ENCODE measurements at regions not wholly inside any gene's neighbourhood (a gene's known extent, or its start where the extent isn't known, plus 50 kb on each side); places are given as distances from the start of the nearest gene placed in this dataset.

DNA sequence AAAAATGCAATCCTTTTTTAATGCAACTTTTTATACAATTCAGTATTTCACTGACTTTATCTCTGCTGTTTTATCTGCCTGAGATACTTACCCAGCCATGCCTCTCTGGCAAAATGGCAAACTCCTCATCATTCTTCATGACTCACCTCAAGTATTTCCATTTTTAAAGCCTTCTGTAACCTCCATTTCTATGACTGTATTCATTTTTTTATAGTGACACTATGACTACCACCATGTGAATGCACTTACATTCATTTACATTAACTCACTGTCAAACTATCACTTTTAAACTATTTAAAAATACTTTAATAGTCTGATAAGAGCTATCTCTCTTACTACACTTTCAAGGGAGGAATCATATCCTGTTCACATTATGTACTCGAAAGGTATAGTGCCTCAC, 99.4 kb upstream of the SCN7A start:
- H3K4me1 ChIP-seq (ENCODE audit: insufficient read depth, insufficient read length) = no peaks in the 10 kb centered on the region
- H3K27me3 ChIP-seq (ENCODE audit: insufficient read depth, insufficient read length) = no peaks in the 10 kb centered on the region
- no peak overlapping the region for H3K9ac ChIP-seq (ENCODE audit: insufficient read length, low read depth)
- H3K9me3 ChIP-seq (ENCODE audit: insufficient read depth, low read length) = peaks cover 25% of the 10 kb centered on the region
- no peak for DNase-seq (ENCODE audit: low read depth, low spot score)
- no peak for TF ChIP-seq ZNF274 (IDR thresholded peaks at IDR 0.05; ENCODE audit: low read depth, low read length)
- no peak for TF ChIP-seq SUZ12 (IDR thresholded peaks at IDR 0.05; ENCODE audit: extremely low read depth, insufficient read depth, insufficient read length)
- TF ChIP-seq YY1 (IDR thresholded peaks at IDR 0.05; ENCODE audit: insufficient read depth, insufficient read length) = no peak
- no peaks in the 10 kb centered on the region for H3K36me3 ChIP-seq (ENCODE audit: insufficient read depth, insufficient read length, low read length)
- no peak overlapping the region for H3K4me3 ChIP-seq (ENCODE audit: insufficient read length, low read depth)

DNA sequence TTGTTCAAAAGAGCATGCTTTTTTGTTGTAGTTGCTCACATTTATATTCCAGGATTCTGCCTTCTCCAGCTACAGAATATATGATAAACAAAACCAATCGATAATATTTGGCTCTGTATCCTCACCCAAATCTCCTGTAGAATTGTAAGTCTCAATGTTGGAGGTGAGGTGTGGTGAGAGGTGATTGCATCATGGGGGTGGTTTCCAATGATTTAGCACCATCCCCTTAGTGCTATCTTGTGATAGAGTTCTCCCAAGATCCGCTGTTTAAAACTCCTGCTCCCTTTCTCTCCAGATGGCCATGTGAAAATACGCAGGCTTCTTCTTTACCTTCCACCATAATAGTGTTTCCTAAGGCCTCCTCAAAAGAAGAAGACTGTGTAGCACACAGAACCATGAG, 98.7 kb upstream of the SCN7A start:
- no peaks in the 10 kb centered on the region for H3K36me3 ChIP-seq (ENCODE audit: insufficient read depth, insufficient read length, low read length)
- H3K9me3 ChIP-seq (ENCODE audit: insufficient read depth, low read length) = peaks cover 18% of the 10 kb centered on the region
- TF ChIP-seq SUZ12 (IDR thresholded peaks at IDR 0.05; ENCODE audit: extremely low read depth, insufficient read depth, insufficient read length) (no peak), ZNF274 (IDR thresholded peaks at IDR 0.05; ENCODE audit: low read depth, low read length) (no peak), YY1 (IDR thresholded peaks at IDR 0.05; ENCODE audit: insufficient read depth, insufficient read length) (no peak)
- no peak overlapping the region for H3K9ac ChIP-seq (ENCODE audit: insufficient read length, low read depth)
- no peak for DNase-seq (ENCODE audit: low read depth, low spot score)
- no peaks in the 10 kb centered on the region for H3K27me3 ChIP-seq (ENCODE audit: insufficient read depth, insufficient read length)
- no peak overlapping the region for H3K4me3 ChIP-seq (ENCODE audit: insufficient read length, low read depth)
- no peaks in the 10 kb centered on the region for H3K4me1 ChIP-seq (ENCODE audit: insufficient read depth, insufficient read length)

DNA sequence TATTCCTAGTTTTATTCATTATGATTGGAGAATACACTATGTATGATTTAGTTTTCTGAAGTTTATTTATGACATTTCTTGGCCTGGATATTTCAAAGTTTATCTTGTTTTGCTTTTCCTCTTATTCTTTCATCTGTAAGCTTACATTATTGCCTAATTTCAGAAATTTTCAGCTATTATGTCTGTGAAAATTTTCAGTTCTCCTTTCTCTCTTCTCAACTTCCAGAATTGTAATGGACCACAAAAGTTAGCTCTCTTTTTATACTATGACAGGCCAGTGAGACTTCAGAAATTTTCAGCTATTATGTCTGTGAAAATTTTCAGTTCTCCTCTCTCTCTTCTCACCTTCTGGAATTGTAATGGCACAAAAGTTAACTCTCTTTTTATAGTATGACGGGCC, 97.2 kb upstream of the SCN7A start:
- Histone ChIP-seq H3K9me3 (ENCODE audit: insufficient read depth, low read length) (0 out of 2 replicates have a peak, but pooled peaks cover 3% of the 10 kb centered on the region), H3K4me1 (ENCODE audit: insufficient read depth, insufficient read length) (no peaks in the 10 kb centered on the region)
- DNase-seq (ENCODE audit: low read depth, low spot score) = no peak

DNA sequence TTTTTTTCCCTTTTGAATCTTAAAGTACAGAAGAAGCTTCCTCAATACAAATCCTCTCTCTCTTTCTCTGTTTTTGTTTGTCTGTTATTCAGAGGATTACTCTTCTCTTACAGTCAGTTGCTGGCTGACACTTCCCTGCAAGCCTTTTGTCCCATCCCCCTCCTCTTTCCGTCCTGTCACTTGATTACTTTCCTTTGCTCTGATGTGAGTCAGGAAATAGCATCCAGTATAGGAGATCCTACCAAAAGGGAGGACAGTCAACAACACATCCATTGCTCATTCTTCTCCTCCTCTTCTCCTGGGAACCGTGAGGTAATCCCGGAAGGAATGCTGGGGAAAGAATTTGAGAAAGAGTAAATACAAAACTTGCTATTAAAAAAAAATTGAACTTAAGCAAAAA, 79.3 kb upstream of the SCN7A start:
- Histone ChIP-seq H3K27me3 (ENCODE audit: insufficient read depth, insufficient read length) (no peaks in the 10 kb centered on the region), H3K9me3 (ENCODE audit: insufficient read depth, low read length) (no peaks in the 10 kb centered on the region), H3K36me3 (ENCODE audit: insufficient read depth, insufficient read length, low read length) (no peaks in the 10 kb centered on the region), H3K4me3 (ENCODE audit: insufficient read length, low read depth) (no peak overlapping the region), H3K9ac (ENCODE audit: insufficient read length, low read depth) (no peak overlapping the region), H3K4me1 (ENCODE audit: insufficient read depth, insufficient read length) (no peaks in the 10 kb centered on the region)
- DNase-seq (ENCODE audit: low read depth, low spot score) = peak; percentile 71
- TF ChIP-seq ZNF274 (IDR thresholded peaks at IDR 0.05; ENCODE audit: low read depth, low read length) = no peak
- TF ChIP-seq SUZ12 (IDR thresholded peaks at IDR 0.05; ENCODE audit: extremely low read depth, insufficient read depth, insufficient read length) = no peak
- TF ChIP-seq YY1 (IDR thresholded peaks at IDR 0.05; ENCODE audit: insufficient read depth, insufficient read length) = no peak

More for the DNA sequence above, 97.2 kb upstream of the SCN7A start:
- Histone ChIP-seq H3K36me3 (ENCODE audit: insufficient read depth, insufficient read length, low read length) (no peaks in the 10 kb centered on the region), H3K9ac (ENCODE audit: insufficient read length, low read depth) (no peak overlapping the region), H3K27me3 (ENCODE audit: insufficient read depth, insufficient read length) (no peaks in the 10 kb centered on the region), H3K4me3 (ENCODE audit: insufficient read length, low read depth) (no peak overlapping the region)
- TF ChIP-seq ZNF274 (IDR thresholded peaks at IDR 0.05; ENCODE audit: low read depth, low read length) = no peak
- TF ChIP-seq YY1 (IDR thresholded peaks at IDR 0.05; ENCODE audit: insufficient read depth, insufficient read length) = no peak
- no peak for TF ChIP-seq SUZ12 (IDR thresholded peaks at IDR 0.05; ENCODE audit: extremely low read depth, insufficient read depth, insufficient read length)

DNA sequence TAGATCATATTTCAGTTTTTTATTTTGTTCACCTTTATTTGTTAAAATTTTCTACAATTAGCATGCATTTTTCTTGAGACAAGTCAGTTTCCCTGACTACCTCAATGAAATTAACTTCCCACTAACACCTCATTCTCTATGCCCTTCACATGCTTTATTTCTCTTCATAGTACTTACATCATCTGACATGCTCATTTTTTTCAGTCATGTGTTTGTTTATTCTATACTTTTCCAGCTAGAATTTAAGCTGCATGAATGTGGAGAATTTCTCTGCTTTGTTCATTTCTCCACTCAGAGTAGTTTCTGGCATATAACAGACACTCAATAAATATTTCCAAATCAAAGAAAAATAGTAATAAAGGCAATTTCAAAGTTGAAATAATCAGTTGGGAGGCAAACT, 78.9 kb upstream of the SCN7A start:
- no peak overlapping the region for H3K4me3 ChIP-seq (ENCODE audit: insufficient read length, low read depth)
- no peaks in the 10 kb centered on the region for H3K36me3 ChIP-seq (ENCODE audit: insufficient read depth, insufficient read length, low read length)
- no peak overlapping the region for H3K9ac ChIP-seq (ENCODE audit: insufficient read length, low read depth)
- TF ChIP-seq SUZ12 (IDR thresholded peaks at IDR 0.05; ENCODE audit: extremely low read depth, insufficient read depth, insufficient read length) (no peak), YY1 (IDR thresholded peaks at IDR 0.05; ENCODE audit: insufficient read depth, insufficient read length) (no peak), ZNF274 (IDR thresholded peaks at IDR 0.05; ENCODE audit: low read depth, low read length) (no peak)
- no peak for DNase-seq (ENCODE audit: low read depth, low spot score)
- H3K4me1 ChIP-seq (ENCODE audit: insufficient read depth, insufficient read length) = no peaks in the 10 kb centered on the region
- H3K9me3 ChIP-seq (ENCODE audit: insufficient read depth, low read length) = no peaks in the 10 kb centered on the region
- H3K27me3 ChIP-seq (ENCODE audit: insufficient read depth, insufficient read length) = no peaks in the 10 kb centered on the region

DNA sequence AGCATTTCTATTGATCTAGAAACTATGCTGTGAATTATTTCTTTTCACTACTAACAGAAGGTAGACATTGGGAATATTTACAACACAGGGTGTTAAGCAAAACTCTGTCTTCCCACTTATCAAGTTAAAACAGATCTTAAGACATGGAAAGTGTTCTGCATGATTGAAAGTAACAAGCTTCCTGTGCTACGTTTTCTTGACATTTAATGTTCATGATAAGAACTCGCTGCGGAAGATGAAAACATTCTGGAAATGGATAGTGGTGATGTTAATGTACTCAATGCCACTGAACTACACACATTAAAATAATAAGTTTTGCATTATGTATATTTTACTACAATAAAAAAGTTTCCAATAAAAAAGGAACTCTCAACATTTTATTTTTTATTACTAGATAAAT, 74.4 kb upstream of the SCN7A start:
- no peaks in the 10 kb centered on the region for H3K36me3 ChIP-seq (ENCODE audit: insufficient read depth, insufficient read length, low read length)
- no peak overlapping the region for H3K9ac ChIP-seq (ENCODE audit: insufficient read length, low read depth)
- DNase-seq (ENCODE audit: low read depth, low spot score) = no peak
- H3K27me3 ChIP-seq (ENCODE audit: insufficient read depth, insufficient read length) = no peaks in the 10 kb centered on the region
- H3K9me3 ChIP-seq (ENCODE audit: insufficient read depth, low read length) = no peaks in the 10 kb centered on the region
- no peak for TF ChIP-seq ZNF274 (IDR thresholded peaks at IDR 0.05; ENCODE audit: low read depth, low read length)
- no peak for TF ChIP-seq YY1 (IDR thresholded peaks at IDR 0.05; ENCODE audit: insufficient read depth, insufficient read length)
- no peak for TF ChIP-seq SUZ12 (IDR thresholded peaks at IDR 0.05; ENCODE audit: extremely low read depth, insufficient read depth, insufficient read length)
- H3K4me3 ChIP-seq (ENCODE audit: insufficient read length, low read depth) = no peak overlapping the region
- no peaks in the 10 kb centered on the region for H3K4me1 ChIP-seq (ENCODE audit: insufficient read depth, insufficient read length)

DNA sequence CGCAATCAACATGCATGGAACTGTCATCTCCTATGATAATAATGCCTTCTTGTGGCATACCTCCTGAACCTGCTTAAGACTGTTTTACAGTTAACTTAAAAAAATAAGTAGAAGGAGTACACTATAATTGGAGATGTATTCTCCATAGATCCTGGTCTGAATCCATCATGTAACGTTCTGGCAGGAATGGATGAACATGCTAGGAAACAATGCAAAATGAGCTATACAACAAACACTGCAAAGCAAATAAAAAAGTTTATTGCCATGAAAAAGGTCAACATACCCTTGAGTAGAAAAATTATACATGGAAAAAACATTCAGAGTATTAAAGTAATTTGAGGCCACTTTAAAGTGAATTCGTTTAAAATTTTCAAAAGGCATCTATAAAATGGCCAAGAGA, 71.5 kb upstream of the SCN7A start:
- Histone ChIP-seq H3K36me3 (ENCODE audit: insufficient read depth, insufficient read length, low read length) (no peaks in the 10 kb centered on the region), H3K9ac (ENCODE audit: insufficient read length, low read depth) (no peak overlapping the region), H3K27me3 (ENCODE audit: insufficient read depth, insufficient read length) (no peaks in the 10 kb centered on the region), H3K4me1 (ENCODE audit: insufficient read depth, insufficient read length) (no peaks in the 10 kb centered on the region), H3K9me3 (ENCODE audit: insufficient read depth, low read length) (no peaks in the 10 kb centered on the region), H3K4me3 (ENCODE audit: insufficient read length, low read depth) (no peak overlapping the region)
- DNase-seq (ENCODE audit: low read depth, low spot score) = no peak
- TF ChIP-seq ZNF274 (IDR thresholded peaks at IDR 0.05; ENCODE audit: low read depth, low read length) (no peak), YY1 (IDR thresholded peaks at IDR 0.05; ENCODE audit: insufficient read depth, insufficient read length) (no peak), SUZ12 (IDR thresholded peaks at IDR 0.05; ENCODE audit: extremely low read depth, insufficient read depth, insufficient read length) (no peak)

DNA sequence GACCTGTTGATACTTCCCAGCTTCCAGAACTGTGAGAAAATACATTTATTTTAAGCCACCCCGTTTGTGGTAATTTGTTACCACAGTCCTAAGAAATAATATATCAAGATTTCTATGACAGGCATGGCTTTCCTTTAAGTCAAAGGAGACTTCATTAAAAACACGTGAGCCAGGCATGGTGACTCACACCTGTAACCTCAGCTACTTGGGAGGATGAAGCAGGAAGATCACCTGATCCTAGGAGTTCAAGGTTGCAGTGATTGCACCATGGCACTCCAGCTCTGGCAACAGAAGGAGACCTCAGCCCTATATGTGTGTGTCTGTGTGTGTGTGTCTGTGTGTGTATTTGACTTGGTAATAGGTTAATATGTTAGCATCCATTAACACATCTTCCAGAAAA, 69.8 kb upstream of the SCN7A start:
- H3K27me3 ChIP-seq (ENCODE audit: insufficient read depth, insufficient read length) = no peaks in the 10 kb centered on the region
- H3K9ac ChIP-seq (ENCODE audit: insufficient read length, low read depth) = no peak overlapping the region
- H3K9me3 ChIP-seq (ENCODE audit: insufficient read depth, low read length) = no peaks in the 10 kb centered on the region
- no peaks in the 10 kb centered on the region for H3K4me1 ChIP-seq (ENCODE audit: insufficient read depth, insufficient read length)
- H3K4me3 ChIP-seq (ENCODE audit: insufficient read length, low read depth) = no peak overlapping the region
- no peak for TF ChIP-seq SUZ12 (IDR thresholded peaks at IDR 0.05; ENCODE audit: extremely low read depth, insufficient read depth, insufficient read length)
- TF ChIP-seq YY1 (IDR thresholded peaks at IDR 0.05; ENCODE audit: insufficient read depth, insufficient read length) = no peak
- TF ChIP-seq ZNF274 (IDR thresholded peaks at IDR 0.05; ENCODE audit: low read depth, low read length) = no peak
- H3K36me3 ChIP-seq (ENCODE audit: insufficient read depth, insufficient read length, low read length) = no peaks in the 10 kb centered on the region
- DNase-seq (ENCODE audit: low read depth, low spot score) = no peak

Data from NT2/D1 (cell line).